Epidermal melanocyte (primary cell): ENCODE measurements at regions not wholly inside any gene's neighbourhood (a gene's known extent, or its start where the extent isn't known, plus 50 kb on each side); places are given as distances from the start of the nearest gene placed in this dataset.

ENCODE experiments used
- DNase-seq: peaks from one replicate; pipeline ENCODE4 v3.0.0; 2011; ENCODE audit warnings: low spot score; ENCODE audit not compliant: insufficient read length

DNA sequence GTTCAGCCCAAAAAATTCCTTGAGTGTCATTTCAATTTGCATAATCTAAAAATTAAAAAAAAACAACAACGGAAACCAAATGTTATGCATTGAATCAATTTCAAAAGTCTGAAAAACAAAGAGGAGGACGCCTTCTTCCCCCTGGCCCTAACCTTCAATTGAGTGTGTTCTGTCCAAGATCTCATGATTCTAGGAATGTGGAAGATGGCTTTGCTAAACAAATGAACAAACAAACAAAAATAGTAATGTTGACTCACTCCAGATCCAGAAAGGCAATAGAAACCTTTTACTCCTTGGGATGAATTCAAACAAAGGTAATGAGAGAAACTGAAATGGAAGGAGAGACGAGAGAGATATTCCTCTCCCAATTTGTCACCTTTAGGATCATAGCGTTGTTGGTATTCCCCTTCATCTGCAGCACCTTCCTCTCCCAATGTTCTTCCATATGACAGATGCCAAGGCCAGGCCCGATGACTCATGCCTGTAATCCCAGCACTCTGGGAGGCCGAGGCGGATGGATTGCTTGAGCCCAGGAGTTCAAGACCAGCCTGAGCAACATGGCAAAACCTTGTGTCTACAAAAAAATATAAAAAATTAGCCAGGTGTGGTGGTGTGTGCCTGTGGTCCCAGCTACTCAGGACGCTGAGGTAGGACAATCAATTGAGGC is 109.2 kb upstream of the ADGRF1 start:
- DNase-seq = no peak

DNA sequence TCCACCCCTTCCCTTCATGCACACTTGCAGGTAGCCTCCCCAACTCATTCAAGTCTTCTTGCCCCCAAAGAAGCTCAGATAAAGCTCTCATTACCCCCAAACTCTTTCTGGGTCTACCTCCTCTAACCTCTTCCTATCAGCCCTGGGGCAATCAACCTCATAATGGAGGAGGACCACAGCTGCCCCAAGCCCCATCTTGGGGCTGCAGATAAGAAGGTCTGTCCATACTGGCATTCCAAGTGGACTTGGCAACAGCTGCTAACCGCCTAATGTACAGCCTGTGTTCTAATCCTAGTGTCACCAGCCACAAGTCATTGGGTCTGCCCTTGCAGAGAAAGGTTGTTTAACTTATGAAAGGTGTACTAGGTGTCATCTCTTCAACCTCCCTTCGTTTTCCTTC is 107.4 kb upstream of the ADGRF1 start:
- no peak for DNase-seq

DNA sequence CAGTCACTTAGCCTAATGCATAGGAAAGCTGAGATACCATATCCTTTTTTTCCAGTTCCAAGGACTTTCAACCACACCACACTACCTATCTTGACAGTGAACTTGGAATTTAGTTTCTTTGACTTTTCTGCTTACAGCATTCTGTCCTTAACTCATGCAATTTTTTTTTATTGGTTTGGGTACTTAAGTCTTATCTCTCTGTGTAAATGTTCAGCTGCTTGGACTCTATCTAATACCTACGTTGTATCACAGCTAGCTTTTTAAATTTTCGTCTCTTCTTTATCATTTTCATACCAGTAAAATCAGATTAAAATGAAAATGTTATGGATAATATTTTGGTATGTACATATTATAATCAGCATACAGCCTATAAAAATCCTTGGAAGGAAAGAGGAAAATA is 106.9 kb upstream of the ADGRF1 start:
- no peak for DNase-seq

DNA sequence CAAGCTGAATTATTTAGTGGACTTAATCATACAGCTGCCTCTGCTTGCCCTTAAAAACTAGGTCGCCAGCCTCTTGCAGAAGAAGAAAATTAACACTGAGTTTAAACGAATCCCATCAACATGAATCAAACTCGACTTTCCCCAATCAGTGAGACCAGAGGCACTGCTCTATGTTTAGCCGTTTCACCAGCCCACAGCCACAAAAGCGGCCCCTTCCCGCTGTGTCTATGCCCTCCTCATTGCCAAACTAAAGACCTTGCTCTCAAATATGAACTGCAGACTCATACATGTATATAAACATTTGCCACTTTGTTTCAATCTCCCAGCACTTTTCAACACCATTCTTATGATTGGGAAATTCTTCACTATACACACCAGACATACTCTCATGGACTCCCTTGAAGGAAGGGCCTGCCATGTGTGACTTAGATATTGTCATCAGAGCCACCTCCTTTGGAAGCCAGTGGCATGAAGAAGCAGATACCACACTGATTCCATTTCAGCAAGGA is 105.8 kb upstream of the ADGRF1 start:
- no peak for DNase-seq

DNA sequence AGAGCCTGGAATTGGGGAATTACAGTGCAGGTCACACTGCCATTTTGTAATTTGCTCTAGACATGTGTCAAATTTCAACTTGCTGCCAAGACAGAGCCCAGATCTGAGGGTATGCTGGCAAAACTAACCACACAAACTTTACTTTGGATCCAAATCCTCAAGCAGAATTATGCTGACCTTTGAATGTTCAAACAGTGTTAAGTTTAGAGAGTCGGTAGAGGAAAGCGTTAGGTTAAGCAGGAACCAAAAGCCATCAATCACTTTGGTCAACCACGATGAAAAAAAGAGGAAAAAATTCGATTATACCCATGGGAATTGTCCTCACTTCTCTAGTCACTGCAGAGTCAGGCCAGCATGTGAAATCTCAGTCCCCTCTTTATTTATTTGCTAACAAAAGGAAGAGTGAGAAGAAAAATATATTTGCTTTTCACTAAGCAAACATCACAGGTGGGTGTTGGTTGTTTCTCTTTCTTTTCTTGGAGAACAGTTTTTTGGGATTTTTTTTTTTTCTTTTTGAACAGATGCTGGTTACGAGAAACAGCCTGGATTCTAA is 105.1 kb upstream of the ADGRF1 start:
- no peak for DNase-seq

DNA sequence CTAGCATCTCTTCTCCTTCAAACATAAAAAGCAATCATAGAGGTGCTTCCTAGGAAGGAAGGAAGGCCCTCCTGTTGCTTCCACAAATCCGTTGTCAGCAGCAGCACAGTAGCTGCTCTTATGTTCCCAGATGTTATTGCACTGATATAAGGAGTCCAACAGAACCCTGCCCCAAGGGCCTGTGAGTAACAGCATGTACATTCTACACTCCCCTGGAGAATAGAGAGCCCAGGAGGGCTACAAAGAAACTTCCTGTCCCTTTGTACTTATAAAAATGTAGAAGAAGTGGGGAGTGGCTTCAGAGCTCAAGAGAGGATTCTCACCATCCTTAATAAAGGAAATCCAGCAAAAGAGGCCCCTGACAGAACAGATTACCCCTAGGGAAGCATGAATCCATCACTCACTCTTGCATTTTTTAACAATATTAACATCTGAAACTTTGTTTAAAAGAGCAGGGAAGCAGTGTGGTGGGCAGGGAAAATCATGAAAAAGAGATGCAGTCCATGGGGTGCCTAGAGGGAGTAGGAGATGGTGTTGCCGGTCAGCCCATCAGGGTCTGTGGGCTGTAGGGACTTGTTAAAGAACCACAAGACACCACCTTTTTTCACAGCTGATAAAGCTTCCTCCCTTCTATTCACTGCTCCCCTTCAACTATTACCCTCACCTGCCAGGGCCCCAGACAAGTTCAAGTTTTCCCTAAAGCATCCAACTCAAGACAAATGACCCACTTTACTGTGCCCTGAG is 104.5 kb upstream of the ADGRF1 start:
- DNase-seq = no peak

DNA sequence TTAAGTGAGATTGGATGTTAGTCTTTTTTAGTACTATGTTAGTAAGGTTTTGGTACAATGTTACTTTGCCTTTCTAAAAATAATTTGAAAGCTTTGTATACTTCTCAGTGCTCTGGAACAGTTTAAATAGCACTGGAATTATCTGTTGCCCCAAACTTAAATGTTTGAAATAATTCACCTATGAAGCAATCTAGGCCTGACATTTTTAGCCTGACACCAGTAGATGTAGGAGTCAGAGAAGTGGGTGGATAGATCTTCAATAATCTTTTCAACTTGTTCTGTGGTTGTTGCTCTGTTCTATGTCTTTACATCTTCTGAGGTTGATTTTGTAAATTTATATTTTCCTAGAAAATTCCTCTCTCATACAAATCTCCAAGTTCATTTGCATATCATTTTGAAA is 103.1 kb upstream of the ADGRF1 start:
- DNase-seq = no peak

DNA sequence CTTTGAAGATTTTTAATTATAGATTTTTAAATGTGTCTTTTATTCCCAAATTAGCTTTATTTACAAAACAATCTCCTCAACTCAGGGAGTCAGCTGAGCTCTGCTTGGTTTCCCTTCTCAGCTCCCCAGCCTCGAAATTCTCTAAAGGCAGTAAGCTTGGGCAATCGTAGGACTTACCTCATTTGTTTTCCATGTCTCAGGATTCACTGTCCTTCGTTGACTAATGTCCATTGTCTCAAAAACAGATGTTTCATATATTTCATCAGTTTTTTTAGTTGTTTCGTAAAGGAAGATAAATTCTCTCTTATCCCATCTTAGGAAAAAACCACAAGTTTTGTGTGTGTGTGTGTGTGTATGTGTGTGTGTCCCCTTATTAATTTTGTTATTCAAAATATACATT is 102.2 kb upstream of the ADGRF1 start:
- no peak for DNase-seq

DNA sequence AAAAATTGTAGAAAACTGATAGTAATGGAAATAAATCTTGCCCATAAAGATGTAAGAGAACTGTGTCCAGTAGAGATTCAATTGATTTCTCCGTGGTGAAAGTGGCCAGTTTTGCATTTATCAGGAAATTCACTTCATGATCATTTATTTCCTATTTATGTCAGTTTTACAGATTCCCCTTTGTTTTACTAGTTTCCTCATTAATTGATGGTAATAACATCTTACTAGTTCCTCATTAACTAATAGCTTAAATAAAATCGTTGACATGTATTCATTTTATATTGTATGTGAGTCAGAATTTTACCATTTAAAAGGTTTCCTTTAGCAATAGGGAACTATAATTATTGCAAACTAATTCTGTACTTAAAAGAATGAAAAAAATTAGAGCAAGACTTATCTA is 99.8 kb upstream of the ADGRF1 start:
- DNase-seq = no peak

DNA sequence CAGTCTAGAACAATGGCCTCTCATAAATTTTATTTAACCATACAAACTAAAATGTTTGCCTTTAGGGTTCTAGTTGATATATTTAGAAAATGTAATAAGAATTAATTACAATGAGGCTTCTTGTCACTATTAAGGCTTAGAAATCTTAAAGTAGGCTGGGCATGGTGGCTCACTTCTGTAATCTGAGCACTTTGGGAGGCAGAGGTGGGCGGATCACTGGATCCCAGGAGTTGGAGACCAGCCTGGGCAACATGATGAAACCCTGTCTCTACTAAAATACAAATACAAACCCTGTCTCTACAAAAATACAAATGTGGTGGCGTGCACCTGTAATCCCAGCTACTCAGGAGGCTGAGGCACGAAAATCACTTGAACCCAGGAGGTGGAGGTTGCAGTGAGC is 99.0 kb upstream of the ADGRF1 start:
- no peak for DNase-seq

DNA sequence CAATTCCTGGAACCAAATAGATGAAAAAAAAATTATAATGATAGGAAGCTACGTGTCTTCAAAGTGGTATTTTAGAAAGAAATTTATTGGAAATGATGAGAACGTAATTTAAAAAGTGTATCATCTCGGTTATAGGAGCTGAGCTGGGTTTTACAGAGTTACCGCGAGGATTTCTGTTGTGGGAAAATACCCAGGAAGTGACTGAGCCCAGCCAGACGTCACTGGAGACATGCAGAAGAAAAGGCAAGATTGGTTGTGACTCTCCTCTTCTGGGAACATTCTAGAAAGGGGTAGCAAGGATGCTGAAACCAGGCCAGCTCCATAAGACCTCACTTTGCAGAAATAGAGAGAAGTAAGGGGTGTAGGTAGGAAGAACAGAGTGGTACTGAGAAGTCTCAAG is 95.9 kb upstream of the ADGRF1 start:
- no peak for DNase-seq

DNA sequence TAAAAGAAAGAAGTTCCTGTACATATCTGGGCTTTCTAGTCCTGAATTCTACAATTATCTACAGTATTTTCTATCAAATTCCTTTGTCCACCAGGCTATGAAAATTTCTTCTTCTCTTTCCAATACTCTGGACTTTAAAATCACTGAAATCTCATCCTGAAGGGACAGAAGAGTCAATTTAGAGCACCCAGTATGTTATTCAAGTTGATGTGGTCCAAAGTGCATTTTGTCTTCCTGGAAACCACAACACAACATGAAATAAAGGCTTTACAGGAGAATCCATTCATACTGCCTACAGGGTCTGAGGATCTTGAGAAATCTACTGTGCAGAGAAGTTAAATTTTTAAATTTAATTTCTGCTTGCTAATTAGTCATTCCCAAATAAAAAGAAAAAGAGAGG is 94.9 kb upstream of the ADGRF1 start:
- DNase-seq = no peak

DNA sequence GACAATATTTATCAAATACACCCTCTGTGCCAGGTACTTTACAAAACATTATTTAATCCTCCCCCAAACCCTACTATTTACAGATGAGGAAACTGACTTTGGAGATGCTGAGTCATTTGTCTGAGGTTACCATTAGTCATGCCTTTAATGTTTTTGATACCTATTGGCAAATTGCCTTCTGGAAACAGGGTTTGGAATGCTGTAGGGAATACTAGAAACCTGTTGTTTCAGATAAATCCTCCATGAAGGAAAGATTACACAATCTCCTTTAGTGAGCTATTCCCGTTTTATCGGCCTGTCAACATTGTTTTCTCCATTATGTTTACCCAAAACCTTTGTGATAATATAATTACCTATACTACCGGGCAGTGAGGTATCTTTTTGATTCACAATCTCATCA is 93.6 kb upstream of the ADGRF1 start:
- no peak for DNase-seq

DNA sequence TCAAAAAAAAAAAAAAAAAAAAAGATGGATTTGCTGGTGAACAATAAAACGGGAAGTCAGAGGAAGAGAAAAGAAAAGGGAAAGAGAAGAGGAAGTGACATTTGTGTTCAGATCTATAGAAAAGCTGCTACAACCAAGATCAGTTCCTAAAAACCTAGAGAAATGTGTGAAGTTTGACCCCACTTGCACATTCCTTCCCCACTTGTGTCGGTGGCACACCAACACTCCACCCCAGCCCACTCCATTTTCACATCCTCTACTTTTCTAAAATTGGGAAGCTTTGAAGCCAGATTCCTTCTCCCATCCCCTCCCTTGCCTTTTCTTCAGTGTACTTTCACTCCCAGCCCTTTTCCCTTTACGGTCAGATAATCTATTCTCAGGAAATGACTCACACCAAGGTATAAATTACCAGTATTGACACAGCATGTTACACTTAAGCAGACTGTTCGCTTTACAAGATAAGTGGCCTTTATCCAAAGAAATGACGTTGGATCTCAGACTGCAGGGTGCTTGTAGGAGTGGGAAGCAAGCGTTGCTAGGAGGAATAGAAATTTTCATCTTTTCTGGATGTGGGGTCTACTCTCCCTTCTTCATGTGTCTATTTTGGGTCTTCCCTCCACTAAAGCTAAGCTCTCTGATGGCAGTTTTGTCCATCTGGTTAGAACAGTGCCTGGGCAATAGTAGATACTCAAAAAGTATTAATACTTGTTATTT is 92.5 kb upstream of the ADGRF1 start:
- no peak for DNase-seq

DNA sequence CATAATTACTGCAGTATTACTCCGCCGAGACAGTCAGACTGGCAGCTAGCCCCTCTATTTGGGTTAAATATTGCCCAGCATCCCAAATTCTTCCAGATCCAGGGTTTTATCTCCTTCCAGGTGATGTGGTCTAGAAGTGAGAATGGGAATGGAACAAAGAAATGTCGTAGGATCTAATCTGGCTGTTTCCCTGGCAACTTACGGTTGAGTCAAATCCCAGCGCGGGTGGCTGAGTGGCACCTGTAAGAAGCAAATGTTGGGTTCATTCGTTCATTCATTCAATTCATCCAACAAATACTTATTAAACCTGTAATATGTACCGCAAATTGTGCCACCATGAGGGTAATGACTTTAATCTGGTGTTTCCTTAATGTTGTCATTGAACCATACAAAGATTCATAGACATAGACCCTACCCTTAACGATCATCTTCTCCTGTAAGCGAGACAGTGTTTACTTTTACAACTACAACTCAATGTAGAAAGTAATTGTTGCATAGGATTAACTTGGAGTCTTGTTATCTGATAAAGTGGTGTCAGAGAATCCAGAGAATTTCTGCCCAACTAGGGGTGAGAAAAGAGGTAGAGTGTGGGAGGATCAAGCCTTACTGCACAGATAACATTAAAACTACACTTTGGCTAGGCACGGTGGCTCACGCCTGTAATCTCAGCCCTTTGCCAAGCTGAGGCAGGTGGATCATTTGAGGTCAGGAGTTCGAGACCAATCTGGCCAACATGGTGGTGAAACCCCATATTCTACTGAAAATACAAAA is 91.3 kb upstream of the ADGRF1 start:
- DNase-seq = no peak

DNA sequence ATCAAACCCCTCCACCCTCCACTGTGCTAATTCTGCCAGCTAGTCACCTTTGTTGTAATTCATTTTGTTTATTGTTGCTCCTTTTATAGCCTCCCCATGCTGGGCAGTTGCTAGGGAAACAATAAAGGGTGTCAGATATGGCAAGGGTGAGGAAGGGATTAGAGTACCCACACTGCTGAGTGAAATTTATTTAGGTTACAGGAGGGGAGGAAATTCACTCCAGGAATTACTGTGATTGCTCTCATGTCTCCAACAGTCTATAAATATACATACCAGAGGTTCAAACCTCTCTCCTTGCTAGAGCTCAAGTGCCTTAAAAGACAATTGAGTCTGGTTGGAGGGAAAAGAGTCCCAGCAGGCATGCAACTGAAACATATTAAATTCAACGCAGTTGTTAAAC is 90.6 kb upstream of the ADGRF1 start:
- DNase-seq = no peak

DNA sequence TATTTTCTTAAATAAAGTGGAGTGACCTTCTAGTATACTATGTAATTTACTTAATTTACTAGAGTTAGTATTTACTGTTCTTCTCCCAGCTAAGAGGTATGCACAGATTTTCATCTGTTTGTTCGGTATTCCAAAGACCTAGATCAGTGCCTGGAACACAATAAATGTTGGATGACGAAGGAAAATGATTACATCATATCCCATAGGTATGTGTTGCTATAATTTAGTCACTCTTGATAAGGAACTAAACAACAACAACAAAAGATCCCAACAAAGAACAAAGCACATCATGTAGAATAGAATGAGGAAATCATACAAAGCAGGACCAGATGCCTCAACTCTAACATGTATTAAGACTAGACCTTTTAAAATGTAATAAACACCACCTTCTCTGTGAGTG is 89.6 kb upstream of the ADGRF1 start:
- no peak for DNase-seq

DNA sequence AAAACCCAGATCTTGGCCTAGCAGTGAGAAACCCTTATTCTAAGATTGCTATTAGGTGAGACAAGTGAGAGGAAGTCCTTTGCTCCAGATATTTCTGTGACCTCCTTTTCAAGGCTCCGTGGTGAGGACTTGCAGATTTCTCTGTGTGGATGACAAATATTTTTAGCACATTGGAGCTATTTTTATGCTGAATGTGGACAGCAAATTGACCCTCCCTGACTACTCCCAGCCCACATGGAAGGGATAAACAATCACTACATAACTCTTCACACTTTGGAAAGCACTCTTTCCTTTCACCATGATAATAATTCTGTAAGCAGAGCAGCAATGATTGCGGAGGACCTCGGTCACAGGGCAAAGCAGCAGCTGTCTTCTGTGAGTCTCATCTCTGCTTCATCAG is 88.0 kb upstream of the ADGRF1 start:
- no peak for DNase-seq

DNA sequence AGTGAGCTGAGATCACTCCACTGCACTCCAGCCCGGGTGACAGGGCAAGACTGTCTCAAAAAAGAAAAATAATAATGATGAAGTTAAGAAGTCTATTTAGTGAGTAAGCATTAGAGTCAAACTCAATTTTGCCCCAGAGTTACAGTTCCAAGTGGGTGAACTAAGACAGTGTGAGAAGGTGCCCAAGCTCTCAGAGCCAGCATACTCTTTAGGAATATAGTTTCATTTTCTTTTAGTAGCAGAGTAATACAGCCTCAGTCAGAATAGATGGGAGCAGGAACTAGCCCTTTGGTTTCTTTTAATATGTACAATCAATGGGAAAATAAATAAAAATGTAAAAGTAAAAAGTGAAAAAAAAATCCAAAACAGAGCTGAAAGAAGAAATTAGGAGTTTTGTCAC is 87.0 kb upstream of the ADGRF1 start:
- no peak for DNase-seq

DNA sequence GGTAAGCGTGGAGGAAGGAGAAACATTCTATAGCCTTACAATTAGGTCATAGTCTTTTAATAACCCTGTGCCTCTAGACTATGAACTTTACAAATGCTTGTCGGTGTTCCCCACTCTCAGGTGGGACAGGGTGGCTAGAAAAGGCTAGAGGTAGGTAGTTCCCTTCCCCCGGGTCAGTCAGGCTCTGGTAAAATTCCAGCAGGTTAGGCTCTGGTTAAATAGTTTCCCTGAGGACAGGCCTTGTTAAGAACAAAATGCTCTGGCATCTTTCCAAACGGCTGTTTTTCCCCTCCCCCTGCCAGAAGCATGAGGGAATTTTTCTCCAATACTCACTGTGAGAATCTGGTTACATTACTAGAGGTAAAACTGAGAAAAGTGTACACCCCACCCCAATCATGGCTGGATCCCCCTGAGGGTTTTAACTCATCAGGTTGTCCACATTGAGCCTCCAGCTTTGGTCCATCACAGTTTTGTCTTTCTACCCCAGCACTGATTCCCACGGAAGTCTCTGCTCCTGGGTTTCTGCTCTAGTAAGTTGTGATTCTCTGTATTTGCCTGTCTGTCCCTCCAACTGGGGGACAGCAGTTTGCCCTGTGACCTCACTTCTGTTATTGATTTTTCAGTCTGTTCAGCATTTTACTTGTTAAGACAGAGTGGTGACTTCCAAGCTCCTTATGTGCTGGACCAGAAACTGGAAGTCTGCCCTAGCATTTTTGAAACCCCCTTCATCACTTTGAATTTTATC is 84.7 kb upstream of the ADGRF1 start:
- no peak for DNase-seq

DNA sequence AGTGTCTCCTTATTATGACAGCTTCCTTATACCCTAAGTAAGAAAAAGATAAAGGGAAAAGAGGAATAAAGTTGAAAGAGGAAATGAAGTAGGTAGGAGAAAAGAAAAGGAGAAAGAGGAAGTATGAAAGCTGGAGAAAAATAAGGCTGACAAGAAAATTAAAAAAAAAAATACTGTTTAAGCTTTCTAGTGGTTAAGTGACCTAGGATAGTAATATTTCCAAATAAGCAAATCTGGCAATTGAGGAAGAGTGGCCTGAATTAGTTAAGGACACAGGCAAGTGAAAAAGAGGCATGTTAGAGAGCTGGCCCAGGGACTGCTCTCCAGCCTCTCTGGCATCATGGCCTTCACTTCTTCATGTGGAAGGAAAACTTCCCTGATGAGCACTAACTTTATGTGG is 76.5 kb upstream of the ADGRF1 start:
- no peak for DNase-seq
